GM18511 (cell line): ENCODE measurements at regions not wholly inside any gene's neighbourhood (a gene's known extent, or its start where the extent isn't known, plus 50 kb on each side); places are given as distances from the start of the nearest gene placed in this dataset.
"Not testable (repeated sequence)": the region's sequence is repeated elsewhere in the genome, so short reads cannot be mapped to it uniquely, and the experiment has no call there.

ENCODE experiments used
- ATAC-seq: cut with Tn5 transposase; IDR thresholded peaks from one replicate; pipeline ENCODE4 v1.9.1; 2021; ENCODE audit warnings: mild to moderate bottlenecking, moderate library complexity; ENCODE audit not compliant: unreplicated experiment

DNA sequence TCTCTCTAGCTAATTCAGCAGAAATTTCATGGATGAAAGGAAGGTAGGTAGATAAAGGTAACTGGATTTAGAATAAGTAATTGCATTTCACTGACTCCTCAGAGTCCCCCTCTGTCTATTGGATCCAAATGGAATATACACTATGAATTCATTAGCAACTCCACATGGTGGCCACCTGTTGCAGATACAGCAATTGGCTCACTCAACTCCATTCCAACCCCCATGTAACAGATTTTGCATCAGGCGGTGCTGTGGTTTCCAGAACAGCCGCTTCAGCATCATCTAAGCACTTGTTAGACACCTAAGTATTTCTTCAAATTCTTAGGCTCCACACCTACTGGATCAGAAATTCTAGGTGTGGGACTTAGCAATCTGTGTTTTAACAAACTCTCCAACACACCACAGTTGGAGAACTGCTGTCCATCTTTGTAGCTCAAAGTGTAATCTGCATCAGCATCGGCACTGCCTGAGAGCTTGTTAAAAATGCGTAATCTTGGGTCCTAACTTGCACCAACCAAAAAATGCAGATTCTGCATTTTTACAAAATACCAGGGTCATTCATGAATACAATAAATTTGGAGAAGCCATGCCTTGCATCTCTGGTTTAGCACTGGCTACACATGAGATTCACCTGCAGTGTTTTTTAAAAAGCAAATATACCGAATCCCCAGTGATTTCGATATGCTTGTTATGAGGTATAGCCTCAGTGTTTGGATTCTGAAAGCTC, 413.8 kb upstream of the CD180 start:
- ATAC-seq: no peak

DNA sequence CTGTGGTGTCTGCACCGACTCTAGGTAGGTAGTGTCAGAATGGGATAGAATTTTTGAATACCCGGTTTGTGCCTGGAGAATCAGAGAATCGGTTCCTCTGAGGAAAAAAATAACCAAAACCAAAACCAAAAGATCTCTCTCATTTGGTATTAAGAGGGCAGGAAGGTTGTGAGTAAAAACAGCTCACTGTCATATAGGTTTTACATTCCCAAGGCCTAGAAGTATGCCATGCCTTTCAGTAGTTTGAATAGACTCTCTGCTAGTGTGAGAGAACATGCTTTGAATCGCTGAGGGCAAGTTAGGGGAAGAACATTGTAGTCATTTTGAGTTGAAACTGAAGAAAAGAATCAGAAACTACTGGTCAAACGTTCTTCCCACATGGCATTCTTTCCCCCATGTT, 411.4 kb upstream of the CD180 start:
- ATAC-seq: no peak

DNA sequence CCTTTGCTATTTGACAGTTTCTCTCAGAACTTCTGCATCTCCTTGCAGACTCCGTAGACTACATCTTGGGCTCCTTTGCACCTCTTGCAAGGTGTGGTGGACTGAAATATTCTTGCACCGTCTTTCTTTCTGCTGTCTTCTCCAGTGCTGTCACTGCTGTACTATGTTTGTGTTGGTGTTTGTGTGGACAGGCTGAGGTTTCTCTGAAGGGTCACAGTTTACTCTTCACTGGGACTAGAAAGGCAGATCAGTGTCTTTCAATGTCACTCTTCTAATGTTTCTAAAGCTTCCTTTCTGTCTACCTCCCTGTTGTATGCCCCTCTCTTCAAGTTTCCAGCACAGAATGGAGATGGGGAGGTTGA, 410.0 kb upstream of the CD180 start:
- ATAC-seq: no peak

DNA sequence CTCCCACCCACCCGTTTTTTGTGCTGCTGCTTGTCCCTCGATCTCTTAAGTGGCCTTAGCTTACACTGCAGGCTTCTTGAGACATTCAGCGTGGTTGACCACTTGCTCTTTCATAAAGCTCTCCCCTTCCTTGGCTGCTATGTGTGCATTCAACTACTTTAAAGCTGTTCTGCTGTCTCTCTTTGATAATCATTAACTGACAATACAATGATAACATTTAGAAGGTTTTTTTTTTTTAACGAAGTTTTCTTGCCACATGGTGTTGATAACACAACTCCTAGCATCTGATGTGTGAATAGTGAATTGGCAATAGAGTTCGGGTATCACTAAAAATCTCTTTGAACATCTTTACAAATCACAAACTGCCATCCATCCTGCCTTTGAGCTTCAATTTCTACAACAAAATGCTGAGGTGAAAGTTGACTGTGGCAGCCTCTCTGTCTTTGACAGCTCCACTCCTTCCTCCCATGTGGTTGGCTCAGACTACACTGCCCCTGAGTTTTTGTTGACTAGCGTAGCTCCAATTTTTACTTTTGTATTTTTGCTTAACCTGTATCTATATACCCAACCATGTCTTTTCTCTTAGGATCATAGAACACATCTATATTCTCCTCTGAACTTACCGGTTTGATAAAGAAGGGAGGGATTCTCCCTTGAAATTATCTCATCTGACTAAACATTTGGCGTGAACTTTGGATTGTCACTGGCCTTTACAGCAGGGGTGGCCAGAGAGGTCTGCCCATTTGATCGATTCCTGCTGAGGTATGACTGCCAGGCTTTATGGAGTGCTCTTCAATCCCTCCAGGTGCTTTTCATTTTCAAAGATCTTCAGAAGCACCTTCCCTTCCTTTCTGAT, 409.4 kb upstream of the CD180 start:
- ATAC-seq: no peak

DNA sequence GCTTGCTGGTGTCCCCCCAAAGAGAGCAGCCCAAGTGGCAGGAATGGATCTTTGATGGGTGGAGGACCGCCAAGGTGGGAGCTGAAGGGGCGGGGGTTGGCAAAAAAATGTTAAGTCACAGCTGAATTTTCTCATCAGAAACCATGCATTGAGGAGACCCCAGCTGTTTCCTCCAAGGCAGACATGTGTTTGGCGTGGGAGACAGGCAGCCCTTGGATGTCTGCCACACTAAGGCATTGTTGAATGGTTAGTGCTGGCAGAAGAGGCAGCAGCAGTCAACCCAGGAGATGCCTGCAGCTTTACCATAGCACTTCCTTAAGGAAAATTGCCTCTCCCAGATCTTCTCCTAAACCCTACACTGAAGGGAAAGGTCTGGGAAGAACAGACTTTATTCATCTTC, 394.9 kb upstream of the CD180 start:
- ATAC-seq: no peak

DNA sequence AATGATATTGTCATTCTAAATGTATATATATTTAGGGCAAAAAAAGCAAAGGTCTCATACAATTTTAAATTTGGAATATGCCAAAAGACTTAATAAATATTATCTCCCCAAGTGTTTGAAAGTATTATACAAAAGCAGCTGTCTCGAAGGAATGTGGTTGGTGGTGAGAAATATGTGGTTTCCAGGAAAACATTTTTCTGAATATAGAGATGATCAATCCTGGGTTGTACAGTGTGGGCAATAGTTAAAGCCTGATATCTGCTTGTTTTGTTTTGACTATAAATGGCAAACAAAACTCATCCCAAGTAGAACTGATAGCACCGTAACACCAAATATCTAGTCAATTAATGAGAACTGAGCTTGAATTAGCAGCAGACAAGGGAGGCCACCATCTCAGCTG, 391.8 kb upstream of the CD180 start:
- ATAC-seq: no peak

DNA sequence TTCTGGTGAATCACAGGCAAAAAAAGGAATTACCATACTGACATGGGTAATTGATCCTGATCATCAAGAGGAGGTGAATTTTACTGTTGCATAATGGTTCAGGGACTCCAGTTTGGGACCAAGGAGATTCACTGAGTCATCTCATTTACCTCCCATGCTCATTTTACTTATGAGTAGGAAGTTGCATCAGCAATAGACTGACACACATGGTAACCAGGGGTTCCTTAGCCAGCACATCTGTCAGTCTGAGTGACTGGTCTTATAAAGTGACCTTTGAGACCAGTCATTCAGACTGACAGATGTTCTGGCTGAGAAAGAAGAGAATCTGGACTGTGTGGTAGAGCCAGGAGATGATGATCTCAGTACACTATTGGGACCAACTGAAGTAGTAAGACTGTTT, 384.6 kb upstream of the CD180 start:
- ATAC-seq: no peak

DNA sequence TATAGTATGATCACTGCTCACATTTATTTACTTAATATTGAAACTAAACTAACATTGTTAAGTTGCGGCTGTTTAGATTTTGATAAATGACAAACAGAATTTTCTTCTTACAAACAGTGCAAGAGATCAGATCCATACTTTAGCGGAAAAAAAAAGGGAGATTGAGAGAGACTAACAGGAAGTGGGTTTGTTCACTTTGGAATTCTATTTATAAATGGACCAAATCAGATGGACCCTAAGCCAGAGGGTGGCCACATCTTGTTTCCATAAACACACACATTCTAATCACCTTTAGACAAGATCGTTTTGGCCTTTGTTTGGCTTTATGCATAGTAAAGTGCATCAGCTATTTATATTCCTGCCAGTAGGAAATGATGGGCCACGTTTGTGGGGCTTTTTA, 381.4 kb upstream of the CD180 start:
- no peak for ATAC-seq

DNA sequence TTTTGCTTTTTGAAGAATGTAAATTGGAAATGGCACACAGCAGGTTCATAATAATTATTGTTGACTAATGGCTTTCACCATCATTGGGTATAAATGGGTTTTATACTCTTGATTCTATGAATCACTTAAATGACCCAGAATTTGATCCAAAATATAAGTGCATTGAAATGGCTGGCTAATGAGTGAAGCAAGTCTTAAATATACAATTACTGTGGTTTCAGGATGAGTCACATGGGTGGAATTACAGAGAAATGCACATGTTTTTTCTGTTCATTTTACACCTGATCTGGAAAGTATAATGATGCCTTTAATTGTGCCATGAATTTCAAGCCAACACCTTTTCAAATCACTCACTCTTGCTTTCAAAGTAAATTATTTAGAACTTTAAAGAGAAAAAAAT, 380.8 kb upstream of the CD180 start:
- no peak for ATAC-seq

DNA sequence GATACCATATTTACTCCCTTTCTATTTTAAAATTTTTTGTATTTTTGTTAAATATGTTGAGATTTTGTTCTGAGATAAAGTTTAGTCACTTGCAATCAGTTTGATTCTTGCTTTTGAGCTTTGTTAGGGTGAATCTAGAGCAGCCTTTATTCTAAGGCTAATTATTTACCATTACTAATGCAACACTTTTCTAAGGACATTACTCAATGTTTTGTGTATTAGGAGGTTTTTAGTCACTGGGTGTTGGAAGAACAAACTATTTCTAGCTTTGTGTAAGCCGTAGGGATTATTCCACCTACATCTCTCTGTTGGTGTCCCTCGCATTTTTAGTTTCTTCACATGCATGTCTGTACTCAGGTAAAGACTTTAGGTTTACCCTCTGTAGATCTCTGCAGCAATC, 379.5 kb upstream of the CD180 start:
- no peak for ATAC-seq

DNA sequence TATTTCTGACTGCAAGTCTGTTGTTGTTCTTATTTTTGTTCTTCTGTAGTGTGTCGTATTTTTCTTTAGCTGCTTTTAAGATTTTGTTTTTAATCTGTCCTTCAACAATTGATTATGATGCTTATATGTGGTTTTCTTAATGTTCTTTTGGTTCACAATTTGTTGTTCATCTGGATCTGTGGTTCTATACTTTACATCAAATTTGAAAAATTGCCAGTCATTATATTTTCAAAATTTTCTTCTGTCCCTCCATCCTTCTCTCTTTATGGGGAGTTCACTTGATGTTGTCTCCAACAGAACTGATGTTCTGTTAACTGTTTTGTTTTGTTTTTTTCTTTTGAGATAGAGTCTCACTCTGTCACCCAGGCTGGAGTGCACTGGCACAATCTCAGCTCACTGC, 378.5 kb upstream of the CD180 start:
- ATAC-seq: no peak

DNA sequence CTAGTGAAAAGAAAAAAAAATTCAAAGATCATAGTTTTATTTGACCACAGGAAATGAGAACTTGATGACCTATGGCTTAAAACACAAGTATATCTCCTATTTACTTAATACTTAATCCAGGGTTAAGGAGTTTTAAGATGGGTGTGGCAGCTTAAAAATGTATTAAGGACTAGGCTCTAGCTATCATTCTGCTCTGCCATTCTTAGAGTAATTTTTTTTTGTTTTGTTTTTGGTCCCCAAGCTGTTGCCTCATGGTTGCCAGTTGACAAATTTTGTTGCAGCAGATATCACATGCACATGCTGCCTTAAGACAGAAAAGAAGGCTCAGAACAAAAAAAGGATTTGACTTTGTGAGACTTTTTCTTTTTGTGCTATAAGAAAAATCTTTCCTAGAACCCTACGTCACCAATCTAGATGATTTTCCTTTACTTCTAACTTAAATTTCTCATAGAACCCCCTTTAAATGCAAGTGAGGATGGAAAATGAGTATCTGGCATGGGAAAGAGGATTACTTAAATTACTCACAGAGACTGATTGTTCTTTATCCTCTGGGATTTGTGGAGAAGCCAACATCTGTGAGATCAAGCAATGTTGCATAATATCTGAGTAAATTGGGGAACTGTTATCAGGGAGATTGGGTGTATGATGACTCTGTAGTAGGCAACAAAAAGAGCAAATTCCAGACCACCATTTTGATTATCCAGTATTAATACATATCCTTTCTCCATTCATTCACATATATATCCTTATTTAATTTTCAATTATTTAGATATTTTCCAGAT, 364.7 kb upstream of the CD180 start:
- ATAC-seq: no peak

DNA sequence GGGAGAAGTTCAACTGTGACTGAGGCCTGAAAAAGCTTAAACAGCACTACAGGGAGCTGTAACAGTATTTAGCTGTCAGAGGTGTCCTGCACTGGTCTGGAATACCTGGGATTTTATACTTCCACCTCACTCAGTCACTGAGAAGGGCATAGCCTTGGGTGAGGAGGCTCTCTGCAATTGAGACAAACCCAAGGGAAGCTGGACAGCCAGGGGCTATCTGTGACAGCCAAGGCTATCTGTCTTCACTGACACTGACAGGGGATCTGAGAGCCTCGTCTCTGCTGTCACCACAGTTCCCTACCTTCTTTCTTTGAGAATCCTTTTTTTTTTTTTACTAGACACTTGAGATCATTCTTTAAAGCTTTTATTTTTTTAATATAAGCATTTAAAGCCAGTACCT, 356.2 kb upstream of the CD180 start:
- ATAC-seq: no peak

DNA sequence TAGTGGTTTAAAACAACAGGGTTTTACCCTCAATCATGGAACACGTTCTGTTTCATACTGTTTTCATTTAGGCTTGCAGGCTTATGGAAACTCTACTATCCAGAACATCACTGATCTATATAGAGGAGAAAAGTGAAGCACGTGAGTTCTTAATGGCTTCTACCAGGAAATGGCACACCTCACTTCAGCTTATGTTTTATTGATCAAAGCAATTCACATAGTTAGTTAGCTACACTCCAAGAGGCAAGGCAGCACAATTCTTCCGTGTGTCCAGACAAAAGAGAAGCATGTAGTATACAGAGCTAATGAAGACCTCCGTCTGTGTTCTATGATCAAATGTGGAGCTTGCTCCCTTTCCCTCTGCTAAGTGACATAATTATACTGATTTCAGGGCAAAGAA, 353.3 kb upstream of the CD180 start:
- no peak for ATAC-seq

DNA sequence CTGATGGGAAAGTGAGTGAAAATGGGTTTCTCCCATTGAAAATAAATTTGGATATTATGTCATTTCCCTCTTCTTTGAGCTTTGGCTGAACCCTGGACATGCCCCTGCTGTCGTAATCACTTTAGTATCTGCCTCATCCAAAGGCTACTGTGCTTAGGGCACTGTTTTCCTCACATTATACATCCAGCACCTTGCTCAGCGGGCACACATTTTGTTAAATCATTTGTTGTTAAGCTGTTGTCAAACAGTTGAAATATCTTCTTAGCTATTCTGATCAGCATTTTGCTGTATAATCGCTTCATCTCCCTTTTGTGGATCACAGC, 352.7 kb upstream of the CD180 start:
- ATAC-seq: no peak

DNA sequence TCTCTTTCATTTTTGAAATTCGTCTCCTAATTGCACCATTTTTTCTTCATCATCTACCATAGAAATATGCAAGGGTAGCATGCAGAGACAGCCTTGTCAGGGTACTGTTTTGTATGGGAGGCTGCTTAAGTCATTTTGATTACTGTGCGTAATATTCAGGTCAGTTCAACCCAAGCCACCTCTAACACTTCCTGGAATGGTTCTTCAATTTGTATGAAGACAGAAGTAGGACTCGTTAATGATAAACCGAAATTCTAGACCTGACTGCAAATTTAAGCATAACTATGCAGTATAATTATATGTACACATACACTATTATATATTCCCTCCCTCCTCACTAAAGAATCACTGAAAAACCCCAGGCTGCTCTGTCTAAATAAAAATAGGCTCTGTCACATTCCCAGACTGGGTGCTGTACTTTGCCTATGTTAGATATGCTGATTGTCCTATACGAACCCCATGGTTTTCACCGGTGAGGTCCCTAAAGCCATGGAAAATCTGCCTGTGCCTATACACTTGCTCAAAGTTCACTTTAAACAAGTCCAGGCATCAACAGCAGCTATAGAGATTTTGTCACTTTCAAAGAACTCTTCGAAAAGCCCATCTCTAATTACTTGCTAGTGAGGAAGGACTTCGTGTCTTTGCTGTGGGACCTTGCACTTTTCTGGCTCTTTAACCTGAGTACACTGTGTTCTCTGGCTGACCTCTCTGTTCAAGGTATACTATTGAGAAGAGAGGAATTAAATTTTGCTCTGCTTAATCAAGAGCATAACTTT, 352.1 kb upstream of the CD180 start:
- no peak for ATAC-seq

DNA sequence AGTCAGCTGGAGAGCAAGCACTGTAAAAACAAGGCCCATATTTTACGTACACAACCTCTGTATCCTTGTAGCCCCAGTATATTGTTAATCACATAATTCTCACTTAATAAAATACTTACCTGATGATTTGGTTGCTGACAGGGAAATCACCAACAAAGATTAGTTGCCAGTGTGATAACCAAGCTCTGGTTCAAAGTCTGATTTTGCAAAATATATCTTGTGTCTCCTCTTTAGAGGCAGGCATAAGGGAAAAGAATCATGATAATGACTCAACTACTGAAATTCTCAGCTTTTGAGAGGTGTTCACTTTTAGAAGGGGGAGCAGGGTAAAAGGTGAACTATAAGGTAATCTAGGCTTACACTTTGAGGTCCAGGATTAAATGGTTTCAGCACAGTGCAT, 351.1 kb upstream of the CD180 start:
- no peak for ATAC-seq

DNA sequence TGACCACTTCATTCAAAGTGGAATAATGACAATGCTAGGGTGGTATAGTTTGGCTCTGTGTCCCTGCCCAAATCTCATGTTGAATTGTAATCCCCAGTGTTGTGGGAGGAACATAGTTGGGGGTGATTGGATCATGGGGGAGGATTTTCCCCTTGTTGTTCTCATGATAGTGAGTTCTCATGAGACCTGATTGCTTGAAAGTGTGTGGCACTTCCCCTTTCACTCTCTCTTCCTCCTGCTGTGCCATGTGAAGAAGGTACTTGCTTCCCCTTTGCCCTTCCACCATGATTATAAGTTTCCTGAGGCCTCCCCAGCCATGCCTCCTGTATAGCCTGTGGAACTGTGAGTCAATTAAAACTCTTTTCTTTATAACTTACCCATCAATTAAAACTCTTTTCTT, 348.3 kb upstream of the CD180 start:
- ATAC-seq: not testable (repeated sequence)

DNA sequence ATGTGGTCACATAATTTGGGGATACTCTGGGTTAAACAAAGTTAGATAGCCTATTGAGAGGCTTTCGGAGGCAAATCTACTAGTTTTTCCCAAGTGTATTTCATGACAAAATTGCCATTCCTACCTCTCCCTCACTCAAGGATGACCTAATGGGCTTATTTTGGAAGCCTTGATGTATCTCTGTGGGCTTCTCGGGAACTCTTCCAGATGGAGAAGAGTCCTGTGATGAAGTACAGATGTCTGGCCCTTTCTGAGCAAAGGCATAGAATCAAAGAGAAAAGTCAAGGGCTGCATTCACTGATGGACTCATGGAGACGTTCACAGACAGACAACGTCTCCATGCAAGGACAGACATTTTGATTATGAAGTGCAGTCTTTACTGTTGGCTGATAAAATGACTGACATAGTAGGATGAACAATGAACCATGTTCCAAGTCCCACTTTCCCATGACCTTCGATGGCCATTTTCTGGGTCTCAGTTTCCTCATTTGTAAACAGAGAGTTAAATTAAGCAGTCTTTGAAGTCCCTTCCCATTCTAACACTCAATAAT, 347.2 kb upstream of the CD180 start:
- ATAC-seq: no peak

DNA sequence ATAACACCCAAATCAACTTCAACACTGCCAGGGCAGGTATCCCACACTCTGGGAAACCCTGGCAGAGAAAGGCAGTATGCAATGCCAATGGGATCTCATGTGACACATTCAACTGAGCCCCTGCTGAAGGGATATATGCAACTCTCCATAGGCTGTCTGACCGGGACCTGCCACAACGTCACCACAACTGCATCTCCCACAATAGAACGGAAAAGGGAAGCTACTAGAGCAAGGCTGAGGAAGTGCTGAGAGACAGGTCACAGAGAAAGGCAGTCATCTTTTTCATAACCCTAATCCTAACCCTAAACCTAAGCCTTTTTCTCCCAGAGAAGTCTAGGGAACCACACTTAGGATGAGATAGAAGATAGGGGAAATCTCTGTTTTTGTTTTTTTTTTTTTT, 345.9 kb upstream of the CD180 start:
- ATAC-seq: no peak

DNA sequence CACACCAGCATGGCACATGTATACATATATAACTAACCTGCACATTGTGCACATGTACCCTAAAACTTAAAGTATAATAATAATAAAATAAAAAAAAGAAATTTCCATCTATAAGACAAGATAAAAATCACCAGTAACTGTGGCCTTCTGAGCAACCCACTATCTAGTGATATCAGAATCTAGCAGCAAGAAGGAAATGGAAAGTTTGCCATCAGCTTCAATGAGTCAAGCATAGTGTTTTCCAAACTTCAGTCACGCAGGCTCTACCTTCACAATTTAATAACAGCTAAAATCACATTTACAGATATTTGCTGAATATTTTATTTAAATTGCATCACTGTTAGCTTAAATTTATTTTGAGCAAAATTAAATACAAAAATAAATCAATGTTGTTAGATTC, 345.3 kb upstream of the CD180 start:
- ATAC-seq: no peak
